Type B pancreatic cell (in vitro differentiated cells): ENCODE measurements at regions not wholly inside any gene's neighbourhood (a gene's known extent, or its start where the extent isn't known, plus 50 kb on each side); places are given as distances from the start of the nearest gene placed in this dataset.

Experiments used
- DNase-seq: peaks from one replicate; pipeline ENCODE4 v3.0.0; 2021; ENCODE audit warnings: mixed read lengths; ENCODE audit not compliant: unreplicated experiment; ENCODE audit errors: extremely low spot score
- H3K27ac Mint-ChIP-seq: 2 replicates; pipeline ENCODE4 v1.8.0; 2021; ENCODE audit warnings: mild to moderate bottlenecking, mixed read lengths
- H3K27me3 Mint-ChIP-seq: 2 replicates; pipeline ENCODE4 v1.8.0; 2021; ENCODE audit warnings: mixed read lengths
- H3K36me3 Mint-ChIP-seq: 2 replicates; pipeline ENCODE4 v1.8.0; 2021; ENCODE audit warnings: mixed read lengths
- H3K4me1 Mint-ChIP-seq: one replicate; pipeline ENCODE4 v1.8.0; 2021; ENCODE audit warnings: mixed read lengths; ENCODE audit not compliant: unreplicated experiment
- H3K4me3 Mint-ChIP-seq: 2 replicates; pipeline ENCODE4 v1.8.0; 2021; ENCODE audit warnings: mild to moderate bottlenecking, mixed read lengths
- H3K9me3 Mint-ChIP-seq: 2 replicates; pipeline ENCODE4 v1.8.0; 2021; ENCODE audit warnings: mixed read lengths
- CTCF ChIP-seq: fragments of 200-600 bp; sonication (generic); conservative IDR thresholded peaks from 2 replicates; pipeline ENCODE4 v1.5.0; 2021; ENCODE audit warnings: antibody characterized with exemption, mild to moderate bottlenecking

GRCh38 chr4:181281451-181281850 lies 961.8 kb upstream of the TENM3 start:
- DNase-seq: no peak
- Mint-ChIP-seq H3K4me1 (no peaks in the 10 kb centered on the region), H3K4me3 (no peak overlapping the region), H3K27ac (no peak overlapping the region), H3K27me3 (no peaks in the 10 kb centered on the region), H3K36me3 (no peaks in the 10 kb centered on the region), H3K9me3 (no peaks in the 10 kb centered on the region)
- no peak for TF ChIP-seq CTCF

- no peak overlapping the region for H3K27ac Mint-ChIP-seq
- H3K27me3 Mint-ChIP-seq: peaks cover 5% of the 10 kb centered on the region
- no peak overlapping the region for H3K4me3 Mint-ChIP-seq
- no peak for DNase-seq
- no peak for TF ChIP-seq CTCF
- peaks cover 10% of the 10 kb centered on the region for H3K4me1 Mint-ChIP-seq
- peaks cover 5% of the 10 kb centered on the region for H3K9me3 Mint-ChIP-seq
- no peaks in the 10 kb centered on the region for H3K36me3 Mint-ChIP-seq
Measured at GRCh38 chr4:181289198-181289597, 954.0 kb upstream of the TENM3 start.

- H3K27ac Mint-ChIP-seq: no peak overlapping the region
- DNase-seq: no peak
- H3K4me3 Mint-ChIP-seq: no peak overlapping the region
- peaks cover 5% of the 10 kb centered on the region for H3K9me3 Mint-ChIP-seq
- no peak for TF ChIP-seq CTCF
- H3K27me3 Mint-ChIP-seq: peaks cover 5% of the 10 kb centered on the region
- H3K36me3 Mint-ChIP-seq: no peaks in the 10 kb centered on the region
- H3K4me1 Mint-ChIP-seq: peaks cover 10% of the 10 kb centered on the region
Measured at GRCh38 chr4:181291615-181292014, 951.6 kb upstream of the TENM3 start.

GRCh38 chr4:181293014-181293413 lies 950.2 kb upstream of the TENM3 start:
- Mint-ChIP-seq H3K4me3 (no peak overlapping the region), H3K4me1 (peaks cover 8% of the 10 kb centered on the region), H3K36me3 (no peaks in the 10 kb centered on the region), H3K27me3 (peaks cover 5% of the 10 kb centered on the region), H3K9me3 (peaks cover 13% of the 10 kb centered on the region), H3K27ac (no peak overlapping the region)
- no peak for TF ChIP-seq CTCF
- no peak for DNase-seq

GRCh38 chr4:181293541-181293940 lies 949.7 kb upstream of the TENM3 start:
- Mint-ChIP-seq H3K27me3 (peaks cover 5% of the 10 kb centered on the region), H3K9me3 (peaks cover 14% of the 10 kb centered on the region), H3K27ac (no peak overlapping the region), H3K36me3 (no peaks in the 10 kb centered on the region), H3K4me1 (peaks cover 6% of the 10 kb centered on the region), H3K4me3 (no peak overlapping the region)
- no peak for DNase-seq
- no peak for TF ChIP-seq CTCF

- peaks cover 6% of the 10 kb centered on the region for H3K4me1 Mint-ChIP-seq
Measured at GRCh38 chr4:181294421-181294820, 948.8 kb upstream of the TENM3 start.

More at GRCh38 chr4:181294421-181294820, 948.8 kb upstream of the TENM3 start:
- DNase-seq: no peak
- H3K27ac Mint-ChIP-seq: no peak overlapping the region
- no peaks in the 10 kb centered on the region for H3K36me3 Mint-ChIP-seq
- no peak for TF ChIP-seq CTCF
- H3K4me3 Mint-ChIP-seq: no peak overlapping the region
- peaks cover 5% of the 10 kb centered on the region for H3K27me3 Mint-ChIP-seq
- H3K9me3 Mint-ChIP-seq: peaks cover 14% of the 10 kb centered on the region
